RWPE1 (cell line): ENCODE measurements at regions not wholly inside any gene's neighbourhood (a gene's known extent, or its start where the extent isn't known, plus 50 kb on each side); places are given as distances from the start of the nearest gene placed in this dataset.

Experiments used
- CTCF ChIA-PET: fragments of 350-600 bp; sonication (Branson Sonifier 250); formaldehyde crosslinking; extraction: SDS; loops from one replicate; lab custom pipeline; 2021; lab: Yijun Ruan, JAX
- POLR2A ChIA-PET: fragments of 400-600 bp; formaldehyde crosslinking; extraction: SDS; loops from one replicate; lab custom pipeline; 2020; ENCODE audit warnings: antibody characterized with exemption; ENCODE audit not compliant: low non-redundant PET; lab: Yijun Ruan, JAX
- DNase-seq: peaks from one replicate; pipeline ENCODE4 v3.0.0; 2012; ENCODE audit warnings: low spot score
- H3K27ac ChIP-seq: fragments of 450-650 bp; 2 replicates; pipeline ENCODE4 v1.5.1; 2017
- TF ChIP-seq, protein P1 (sequence below): fragments of 450-650 bp; conservative IDR thresholded peaks from 2 replicates; pipeline ENCODE4 v1.5.1; 2017; ENCODE audit warnings: low read depth, mild to moderate bottlenecking

DNA sequence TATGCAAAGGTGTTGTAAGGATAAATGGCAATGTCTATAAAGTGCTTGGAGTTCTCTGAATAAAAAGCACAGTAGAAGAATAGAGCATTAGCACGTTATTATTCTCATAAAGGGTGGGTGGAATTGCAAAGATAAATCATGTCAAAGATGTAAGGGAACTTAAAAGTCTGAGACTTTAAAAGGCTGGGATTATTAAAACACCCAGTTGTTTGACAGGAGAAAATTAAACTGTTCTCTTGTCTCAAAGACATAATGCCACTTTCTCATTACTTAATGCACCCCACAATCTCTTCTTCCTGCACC is 70.4 kb upstream of the PDE10A start:
- no peak overlapping the region for H3K27ac ChIP-seq
- ChIA-PET CTCF (no interaction called here), POLR2A (no interaction called here)
- no peak for DNase-seq
- TF ChIP-seq, protein P1, sequence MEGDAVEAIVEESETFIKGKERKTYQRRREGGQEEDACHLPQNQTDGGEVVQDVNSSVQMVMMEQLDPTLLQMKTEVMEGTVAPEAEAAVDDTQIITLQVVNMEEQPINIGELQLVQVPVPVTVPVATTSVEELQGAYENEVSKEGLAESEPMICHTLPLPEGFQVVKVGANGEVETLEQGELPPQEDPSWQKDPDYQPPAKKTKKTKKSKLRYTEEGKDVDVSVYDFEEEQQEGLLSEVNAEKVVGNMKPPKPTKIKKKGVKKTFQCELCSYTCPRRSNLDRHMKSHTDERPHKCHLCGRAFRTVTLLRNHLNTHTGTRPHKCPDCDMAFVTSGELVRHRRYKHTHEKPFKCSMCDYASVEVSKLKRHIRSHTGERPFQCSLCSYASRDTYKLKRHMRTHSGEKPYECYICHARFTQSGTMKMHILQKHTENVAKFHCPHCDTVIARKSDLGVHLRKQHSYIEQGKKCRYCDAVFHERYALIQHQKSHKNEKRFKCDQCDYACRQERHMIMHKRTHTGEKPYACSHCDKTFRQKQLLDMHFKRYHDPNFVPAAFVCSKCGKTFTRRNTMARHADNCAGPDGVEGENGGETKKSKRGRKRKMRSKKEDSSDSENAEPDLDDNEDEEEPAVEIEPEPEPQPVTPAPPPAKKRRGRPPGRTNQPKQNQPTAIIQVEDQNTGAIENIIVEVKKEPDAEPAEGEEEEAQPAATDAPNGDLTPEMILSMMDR: no peak

DNA sequence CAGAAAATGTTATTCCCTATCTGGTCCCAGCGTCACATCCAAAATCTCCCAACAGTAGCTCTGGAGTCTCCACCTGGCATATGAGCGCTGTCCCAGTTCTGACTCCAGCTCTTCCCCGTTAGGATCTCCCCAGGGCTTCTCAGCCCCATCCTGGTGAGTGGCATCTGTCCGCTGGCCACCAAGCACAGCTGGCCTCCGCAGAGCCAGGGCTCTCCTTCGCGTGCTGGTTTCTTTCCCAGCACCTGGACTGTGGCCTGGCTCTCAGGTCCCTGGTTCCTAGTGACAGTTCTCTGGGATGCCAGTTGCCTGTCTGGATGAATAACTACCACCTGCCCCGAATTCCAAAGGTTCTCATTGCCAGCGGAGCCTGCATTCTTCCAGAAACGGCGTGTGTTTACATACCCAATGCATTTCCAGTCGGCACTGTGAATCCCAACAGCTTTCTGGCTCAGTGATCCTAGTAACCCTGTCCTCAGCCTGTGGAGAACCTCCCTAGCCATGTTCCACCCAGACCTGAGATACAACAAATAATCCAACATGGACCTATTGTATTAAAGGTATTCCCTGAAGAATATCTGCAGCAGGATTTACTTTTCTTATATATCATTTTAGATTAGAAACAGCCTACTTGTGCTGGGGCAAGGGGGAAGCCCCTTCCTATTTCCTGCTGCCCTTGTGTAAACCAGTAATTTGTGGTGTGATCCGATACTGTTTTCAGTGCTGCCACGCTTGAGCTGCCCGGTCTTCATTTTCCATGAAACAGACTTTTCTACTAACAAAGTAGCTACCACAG is 69.9 kb upstream of the PDE10A start:
- H3K27ac ChIP-seq: no peak overlapping the region
- ChIA-PET CTCF (interaction anchor here (0.7 kb wide), 1 partner anchor 112 kb away, joined by 3 read pairs; no protein-coding TSS in a partner anchor), POLR2A (no interaction called here)
- DNase-seq: no peak
- TF ChIP-seq, protein P1: no peak

DNA sequence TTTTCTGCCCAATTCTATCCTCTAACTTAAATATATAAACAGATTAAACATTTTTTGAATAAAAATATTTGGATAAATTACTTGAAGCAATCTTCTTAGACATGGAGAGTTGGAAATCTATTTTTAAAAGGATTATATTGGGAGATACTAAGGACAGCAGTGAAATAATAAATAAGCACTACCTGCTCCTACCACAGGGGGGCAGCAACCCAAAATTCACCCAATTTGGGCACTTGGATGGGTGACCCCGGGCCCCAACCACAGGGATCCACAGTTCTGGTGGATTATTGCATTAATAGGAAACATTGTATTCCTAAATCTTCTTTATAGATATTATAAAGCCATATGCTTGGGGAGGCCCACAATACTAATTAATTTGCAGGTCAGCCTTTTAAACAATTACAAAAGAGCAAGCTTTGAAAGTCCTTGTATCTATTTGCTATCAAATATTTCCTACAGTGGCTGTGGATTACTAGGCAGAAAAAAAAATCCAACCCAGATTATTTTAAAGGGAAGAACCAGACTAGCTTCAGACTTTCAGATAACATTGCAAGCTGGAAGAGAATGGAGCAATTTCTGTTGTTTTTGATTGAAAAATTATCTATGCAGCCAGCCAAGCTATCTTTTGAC is 66.4 kb upstream of the PDE10A start:
- POLR2A ChIA-PET: no interaction called here
- TF ChIP-seq, protein P1: peak; percentile 75
- DNase-seq: peak; percentile 64
- no peak overlapping the region for H3K27ac ChIP-seq
- CTCF ChIA-PET: interaction anchor here (0.7 to 2.0 kb wide), 7 partner anchors 10 to 283 kb away, joined by 3 to 9 read pairs (median 3); no protein-coding TSS in a partner anchor

DNA sequence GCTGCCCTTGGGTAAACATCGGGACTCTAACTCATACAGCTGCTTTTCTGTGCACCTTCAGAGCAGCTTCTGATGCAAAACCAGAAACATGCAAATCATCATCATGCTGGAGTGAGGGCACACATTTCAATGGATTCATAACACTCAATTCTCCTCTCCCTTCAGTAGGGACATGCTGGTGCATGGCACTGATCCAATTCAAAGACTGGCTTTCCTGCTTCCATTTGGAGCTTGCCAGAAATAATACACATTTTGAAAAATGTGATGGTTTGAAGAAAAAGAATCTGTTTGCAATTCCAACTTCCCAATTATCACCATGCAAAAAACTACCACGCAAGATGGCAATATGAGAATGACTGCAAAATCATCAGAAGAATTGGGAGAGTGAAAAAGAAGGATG is 65.2 kb upstream of the PDE10A start:
- ChIA-PET POLR2A (no interaction called here), CTCF (interaction anchor here (2.0 kb wide), 1 partner anchor 122 kb away, joined by 9 read pairs; no protein-coding TSS in a partner anchor)
- TF ChIP-seq, protein P1: no peak
- DNase-seq: no peak
- H3K27ac ChIP-seq: no peak overlapping the region

DNA sequence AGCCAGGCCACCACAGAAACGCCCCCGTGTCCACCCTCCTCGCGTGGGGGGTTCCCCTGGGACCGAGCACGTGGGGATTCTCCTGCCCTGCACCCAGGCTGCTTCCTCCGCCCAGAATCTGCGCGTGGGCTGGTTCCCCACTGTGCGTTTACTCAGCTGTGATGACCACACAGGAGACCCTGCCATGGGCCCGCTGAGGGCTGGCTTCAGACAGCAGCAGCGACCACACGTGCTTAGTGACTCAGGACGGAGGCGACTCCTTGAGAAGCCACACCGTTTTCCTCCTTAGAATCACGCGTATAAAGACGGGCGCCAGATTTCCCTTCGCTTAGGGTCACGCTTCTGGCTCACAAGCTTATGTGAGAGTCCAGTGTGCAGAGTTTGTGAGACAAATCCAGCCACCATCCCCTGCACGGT is 63.9 kb upstream of the PDE10A start:
- POLR2A ChIA-PET: no interaction called here
- H3K27ac ChIP-seq: no peak overlapping the region
- no peak for DNase-seq
- CTCF ChIA-PET: no interaction called here
- TF ChIP-seq, protein P1: no peak

DNA sequence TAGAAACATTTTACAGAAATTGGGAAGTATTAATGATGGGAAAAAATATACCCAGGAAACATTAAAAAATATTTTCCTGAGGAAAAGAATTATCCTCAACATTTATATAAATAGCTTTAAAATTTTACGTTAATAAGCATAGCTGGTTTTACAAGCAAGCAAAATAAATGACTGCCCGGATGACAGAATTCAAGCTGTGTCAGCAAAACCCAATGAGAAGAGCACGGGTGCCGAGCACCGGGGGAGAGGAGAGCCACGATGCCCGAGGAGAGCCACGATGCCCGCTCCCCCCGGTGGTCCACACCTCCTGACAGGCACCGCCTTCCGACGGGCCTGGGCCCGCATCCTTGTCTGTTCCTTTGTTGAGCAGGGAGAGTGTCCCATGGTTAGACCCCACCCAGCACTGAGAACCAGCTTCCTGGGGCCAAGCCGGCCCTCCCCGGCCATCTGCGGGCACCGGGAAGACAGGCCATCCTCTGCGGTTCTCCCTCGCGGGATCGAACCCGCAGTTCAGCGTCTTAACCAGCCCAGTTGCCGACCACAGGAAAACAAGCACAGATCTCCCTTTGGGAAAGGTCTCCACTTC is 63.3 kb upstream of the PDE10A start:
- no peak for DNase-seq
- TF ChIP-seq, protein P1: no peak
- no peak overlapping the region for H3K27ac ChIP-seq
- POLR2A ChIA-PET: no interaction called here
- CTCF ChIA-PET: interaction anchor here (0.6 kb wide), 1 partner anchor 640 kb away, joined by 3 read pairs; no protein-coding TSS in a partner anchor
